HepG2 (cell line): ENCODE measurements at regions not wholly inside any gene's neighbourhood (a gene's known extent, or its start where the extent isn't known, plus 50 kb on each side); places are given as distances from the start of the nearest gene placed in this dataset.

Source experiments
- ARNTL ChIP-seq: sonication (generic); formaldehyde crosslinking; IDR thresholded peaks from 2 replicates; pipeline ENCODE4 v1.4.0; 2020; ENCODE audit warnings: mild to moderate bottlenecking, missing genetic modification reagents
- EZH2 ChIP-seq: conservative IDR thresholded peaks from 2 replicates; pipeline ENCODE4 v1.6.1; 2012; ENCODE audit warnings: mild to moderate bottlenecking, low read depth, low read length, moderate library complexity
- FOSL1 ChIP-seq: sonication (generic); formaldehyde crosslinking; IDR thresholded peaks from 2 replicates; pipeline ENCODE4 v1.9.0; 2021; ENCODE audit warnings: missing genetic modification reagents, borderline replicate concordance
- GTF2F1 ChIP-seq: fragments of 150-350 bp; IDR thresholded peaks from 2 replicates; pipeline ENCODE4 v1.6.1; 2014; ENCODE audit warnings: low read length
- KDM5B ChIP-seq: sonication (generic); formaldehyde crosslinking; IDR thresholded peaks from 2 replicates; pipeline ENCODE4 v1.4.0; 2020; ENCODE audit warnings: missing genetic modification reagents, mild to moderate bottlenecking, borderline replicate concordance
- MAFK ChIP-seq, 2 experiments: IDR thresholded peaks in 1 of 2; conservative IDR thresholded peaks in 1 of 2; 2 replicates each; pipeline ENCODE4 v1.6.1; 2011; ENCODE audit warnings: improper control_type of control experiment in 2 of 2, low read length in 2 of 2
- MYC ChIP-seq: sonication (generic); formaldehyde crosslinking; IDR thresholded peaks from 2 replicates; pipeline ENCODE4 v1.9.0; 2021; ENCODE audit warnings: missing genetic modification reagents, borderline replicate concordance
- NFIC ChIP-seq: IDR thresholded peaks from 2 replicates; pipeline ENCODE4 v1.6.1; 2012; ENCODE audit warnings: mild to moderate bottlenecking, low read length, inconsistent platforms
- THAP7 ChIP-seq: sonication (generic); formaldehyde crosslinking; IDR thresholded peaks from 2 replicates; pipeline ENCODE4 v1.8.1; 2023; ENCODE audit warnings: mild to moderate bottlenecking, missing genetic modification reagents
- TRIM24 ChIP-seq: sonication (generic); formaldehyde crosslinking; IDR thresholded peaks from 2 replicates; pipeline ENCODE4 v1.8.0; 2022; ENCODE audit warnings: mild to moderate bottlenecking, missing genetic modification reagents
- ZFP36 ChIP-seq: fragments of 150-350 bp; IDR thresholded peaks from 2 replicates; pipeline ENCODE4 v1.6.1; 2018; ENCODE audit warnings: borderline replicate concordance, low read length, low read depth; ENCODE audit not compliant: partially characterized antibody
- TF ChIP-seq, protein P1 (sequence below): sonication (generic); formaldehyde crosslinking; IDR thresholded peaks from 2 replicates; pipeline ENCODE4 v1.4.0; 2020; ENCODE audit warnings: missing genetic modification reagents

GRCh38 chr12:111032591-111032919 is 112.2 kb upstream of the MYL2 start:
- TF ChIP-seq ZFP36: no peak
- no peak for TF ChIP-seq FOSL1 (CRISPR knock-in tag)
- TF ChIP-seq KDM5B: no peak
- TF ChIP-seq NFIC: no peak
- TF ChIP-seq, protein P1, sequence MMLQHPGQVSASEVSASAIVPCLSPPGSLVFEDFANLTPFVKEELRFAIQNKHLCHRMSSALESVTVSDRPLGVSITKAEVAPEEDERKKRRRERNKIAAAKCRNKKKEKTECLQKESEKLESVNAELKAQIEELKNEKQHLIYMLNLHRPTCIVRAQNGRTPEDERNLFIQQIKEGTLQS (CRISPR knock-in tag): no peak
- no peak for TF ChIP-seq THAP7 (CRISPR knock-in tag)
- no peak for TF ChIP-seq ARNTL (CRISPR knock-in tag)
- no peak for TF ChIP-seq MAFK (conservative IDR thresholded peaks at IDR 0.05 in 1 of 2, IDR thresholded peaks at IDR 0.05 in 1 of 2; ENCODE audit: low read length in 2 of 2)
- TF ChIP-seq MYC (CRISPR knock-in tag): no peak
- TF ChIP-seq EZH2: no peak
- no peak for TF ChIP-seq GTF2F1
- no peak for TF ChIP-seq TRIM24 (CRISPR knock-in tag)
